Stimulated activated CD4-positive, alpha-beta T cell treated with anti-CD3 and anti-CD28 coated beads, Interleukin-15, amount 100 ng/mL, for 24 hours (primary cell): ENCODE measurements at regions not wholly inside any gene's neighbourhood (a gene's known extent, or its start where the extent isn't known, plus 50 kb on each side); places are given as distances from the start of the nearest gene placed in this dataset.

Source experiments
- DNase-seq: peaks from one replicate; pipeline ENCODE4 v3.0.0-alpha.2; 2020

DNA sequence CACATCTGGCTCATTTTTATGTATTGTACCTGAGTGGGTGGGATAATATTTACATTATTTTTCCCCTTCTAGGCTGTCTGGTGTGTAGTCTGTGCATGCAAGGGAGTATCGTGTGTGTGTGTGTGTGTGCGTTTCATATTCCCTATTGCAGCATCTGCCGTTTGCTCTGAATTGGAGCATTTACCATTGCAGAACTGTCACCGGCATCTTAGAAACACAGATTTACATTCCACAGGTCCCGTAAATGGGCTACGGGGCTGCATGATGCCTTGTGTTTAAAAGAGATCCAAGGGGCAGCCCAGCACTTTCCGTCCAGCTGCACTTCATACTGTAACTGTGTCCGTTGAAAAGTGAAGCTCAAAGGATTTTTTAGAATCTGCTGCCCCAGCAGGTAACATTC is 167.1 kb upstream of the KIAA1217 start:
- DNase-seq: no peak

DNA sequence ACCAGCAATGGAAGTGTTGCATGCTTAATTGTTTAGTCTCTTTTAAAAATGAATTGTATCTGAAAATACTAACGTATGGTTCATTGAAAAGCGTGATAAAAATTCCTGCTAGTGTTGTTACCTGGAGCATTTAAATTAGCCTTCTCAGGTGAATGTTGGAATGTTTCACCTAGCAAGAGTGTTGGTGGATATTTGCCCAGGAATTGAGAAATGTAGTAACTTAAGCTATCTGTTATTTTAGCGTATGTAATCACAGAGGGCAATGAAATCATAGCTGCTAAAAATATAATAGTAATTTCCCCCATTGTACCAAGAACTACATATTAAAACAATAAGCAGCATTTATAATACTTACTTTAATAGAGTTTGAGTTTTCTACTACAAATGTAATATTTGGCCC is 166.1 kb upstream of the KIAA1217 start:
- DNase-seq: no peak

GRCh38 chr10:24046060-24046459 is 162.9 kb upstream of the KIAA1217 start:
- no peak for DNase-seq

DNA sequence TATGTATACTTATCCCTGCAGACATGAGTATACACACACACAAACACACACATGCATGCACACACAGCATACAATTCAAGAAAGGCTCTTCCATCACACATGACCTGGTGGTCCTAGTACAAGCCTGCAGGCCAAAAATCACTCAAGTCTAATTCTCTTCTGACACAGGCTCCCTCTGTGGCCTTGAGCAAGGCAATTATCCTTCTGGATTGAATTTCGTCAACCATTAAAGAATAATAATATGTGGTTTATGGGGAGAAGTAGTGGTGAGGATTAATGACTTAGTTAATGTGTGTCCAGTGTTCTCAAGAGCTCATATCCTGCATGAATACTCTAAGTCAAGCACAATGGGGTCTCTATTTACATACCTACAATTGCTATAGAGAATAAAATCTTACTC is 161.8 kb upstream of the KIAA1217 start:
- no peak for DNase-seq

DNA sequence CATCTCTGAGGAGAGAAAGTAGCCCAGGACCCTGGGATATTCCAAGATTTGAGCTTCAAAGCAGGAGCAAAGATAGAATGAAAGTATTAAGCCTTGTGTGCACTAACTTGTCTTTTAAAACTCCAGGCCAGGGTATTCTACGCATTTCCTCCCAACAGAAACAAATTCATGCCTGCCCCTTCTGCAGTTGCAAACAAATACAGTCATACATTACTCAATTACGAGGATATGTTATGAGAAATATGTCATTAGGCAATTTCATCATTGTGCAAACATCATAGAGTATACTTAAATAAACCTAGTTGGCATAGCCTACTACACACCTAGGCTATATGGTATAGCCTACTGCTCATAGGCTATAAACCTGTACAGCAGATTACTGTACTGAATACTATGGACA is 154.5 kb upstream of the KIAA1217 start:
- no peak for DNase-seq

DNA sequence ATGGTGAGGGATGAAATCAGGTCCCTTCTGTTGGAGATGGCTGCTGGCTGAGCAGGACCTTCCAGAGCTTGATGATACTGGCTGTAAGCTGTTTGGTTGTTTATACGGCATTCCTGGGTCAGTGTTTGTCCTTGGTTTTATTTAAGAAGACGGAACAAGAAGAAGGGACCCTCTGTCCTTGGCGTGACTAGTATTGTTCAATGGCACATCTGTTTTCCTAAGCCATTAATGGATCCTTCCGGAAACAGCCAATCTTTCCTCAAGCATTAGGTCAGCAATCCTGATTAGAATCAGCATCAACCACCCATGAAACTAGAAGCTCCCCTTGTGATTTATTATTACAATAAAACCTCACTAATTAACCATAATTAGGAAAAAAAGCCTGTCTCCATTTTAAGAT is 128.7 kb upstream of the KIAA1217 start:
- no peak for DNase-seq

- no peak for DNase-seq
Observed at GRCh38 chr10:24086296-24087086, 122.4 kb upstream of the KIAA1217 start.

GRCh38 chr10:24091256-24091655 is 117.7 kb upstream of the KIAA1217 start:
- DNase-seq: no peak

- no peak for DNase-seq
Observed at GRCh38 chr10:24096281-24096680, 112.7 kb upstream of the KIAA1217 start.

DNA sequence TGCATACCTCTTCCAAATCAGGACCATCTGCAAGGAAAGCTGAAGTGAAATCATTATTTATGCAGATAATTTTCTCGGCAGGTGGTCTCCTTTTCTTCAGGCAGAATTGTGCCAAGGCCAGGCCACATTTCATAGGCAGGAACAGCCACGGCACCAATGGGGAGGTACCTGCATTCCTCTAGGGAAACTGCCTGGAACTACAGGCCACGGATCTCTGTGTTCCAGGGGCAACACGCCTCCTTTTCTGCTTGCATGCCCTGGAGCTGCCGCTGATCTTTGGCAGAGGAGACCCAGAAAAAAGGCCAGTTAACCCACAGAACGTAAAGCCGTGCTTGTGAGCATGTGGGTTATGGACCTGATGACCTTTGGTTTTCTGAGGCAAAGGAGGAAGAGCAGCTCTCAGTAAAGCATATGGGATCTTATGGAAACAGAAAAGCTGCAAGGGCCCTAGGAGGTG is 111.2 kb upstream of the KIAA1217 start:
- no peak for DNase-seq

DNA sequence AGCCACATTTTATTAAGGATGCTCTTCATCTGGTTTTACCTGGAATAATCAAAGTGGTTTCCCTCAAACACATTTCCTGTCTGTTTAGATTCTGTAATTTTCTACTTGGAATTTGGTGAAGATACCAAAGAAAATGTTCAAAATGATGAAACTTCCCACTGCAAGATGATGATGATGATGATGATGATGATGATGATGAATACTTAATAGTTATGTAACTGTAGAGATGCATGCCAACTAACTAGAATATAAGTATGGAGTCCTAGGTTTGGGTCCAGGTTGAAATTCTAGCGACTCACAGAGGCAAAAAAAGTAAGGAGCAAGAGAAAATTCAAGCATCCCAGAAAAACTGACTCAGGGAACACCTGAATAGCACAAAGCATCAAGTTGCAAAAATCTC is 104.0 kb upstream of the KIAA1217 start:
- no peak for DNase-seq

DNA sequence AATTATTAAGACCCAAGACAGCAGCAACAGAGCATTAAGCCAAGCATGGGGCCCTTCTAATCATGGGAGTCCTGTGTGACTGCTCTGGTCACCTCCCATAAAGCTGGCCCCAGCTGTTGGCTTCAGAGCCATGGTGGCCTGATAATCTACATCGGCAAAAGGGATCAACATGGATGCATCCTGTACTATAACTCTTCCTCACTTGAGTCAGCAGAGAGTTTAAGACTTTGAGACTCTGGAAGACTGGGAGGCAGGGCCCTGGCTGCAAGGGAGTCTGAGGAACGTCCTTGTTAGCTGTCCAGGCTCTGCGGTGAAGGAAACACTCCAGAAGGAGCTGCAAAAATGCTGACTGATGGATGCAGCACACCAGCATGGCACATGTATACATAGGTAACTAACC is 95.0 kb upstream of the KIAA1217 start:
- no peak for DNase-seq

DNA sequence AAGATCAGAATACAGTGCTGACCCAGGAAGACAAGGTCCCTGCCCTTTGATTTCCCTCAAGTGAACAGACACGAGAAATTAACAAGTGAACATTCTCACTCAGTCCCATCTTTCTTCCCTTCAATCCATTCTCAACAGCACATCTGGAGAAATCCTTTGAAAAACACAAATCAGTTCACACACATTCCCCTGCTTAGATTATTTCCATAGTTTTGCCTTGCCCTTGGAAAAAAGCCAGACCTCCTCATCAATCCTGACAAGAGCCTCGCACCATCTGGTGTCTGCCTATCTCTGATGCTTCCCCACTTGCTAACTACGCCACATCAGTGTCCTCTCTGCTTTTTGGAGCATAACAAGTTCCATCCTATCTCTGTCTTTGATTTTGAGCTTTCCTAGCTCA is 94.4 kb upstream of the KIAA1217 start:
- no peak for DNase-seq

DNA sequence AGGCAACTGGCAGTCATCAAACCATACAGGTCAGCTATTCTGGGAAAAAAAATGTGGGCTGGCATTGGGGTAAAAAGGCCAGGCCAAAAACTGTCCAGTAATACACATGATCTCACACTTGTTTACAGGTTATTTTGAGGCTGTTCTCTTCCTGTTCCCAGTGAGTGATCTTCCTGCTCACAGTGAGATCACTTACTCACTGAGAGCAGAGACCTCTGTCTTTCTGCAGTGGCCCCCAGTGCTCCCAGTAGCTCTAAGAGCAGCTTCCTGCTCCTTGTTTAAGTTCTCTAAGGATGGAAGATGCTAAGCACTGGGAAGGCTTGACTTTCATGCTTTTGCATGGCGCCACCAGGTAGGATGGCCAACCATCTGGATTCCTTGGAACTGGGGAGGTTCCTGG is 93.5 kb upstream of the KIAA1217 start:
- no peak for DNase-seq

DNA sequence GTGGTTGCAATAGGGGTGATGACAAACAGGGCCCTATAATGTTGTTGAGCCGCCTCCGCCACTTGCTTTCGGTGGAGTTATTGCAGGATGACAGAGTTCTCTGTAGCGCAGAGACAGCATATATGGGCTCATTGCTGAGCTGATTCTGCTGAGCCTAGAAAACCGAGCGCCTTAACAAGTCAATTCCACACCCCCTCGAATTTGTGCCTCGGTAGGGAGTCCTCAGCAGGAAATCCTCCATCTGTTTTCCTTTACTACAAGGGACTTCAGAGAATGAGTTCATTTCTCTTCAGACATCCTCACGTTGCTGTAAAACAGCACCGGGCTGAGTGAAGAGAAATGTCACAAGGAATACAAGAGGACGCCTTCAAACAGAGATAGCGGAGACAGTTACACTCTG is 90.7 kb upstream of the KIAA1217 start:
- no peak for DNase-seq

GRCh38 chr10:24119896-24120295 is 89.0 kb upstream of the KIAA1217 start:
- no peak for DNase-seq

DNA sequence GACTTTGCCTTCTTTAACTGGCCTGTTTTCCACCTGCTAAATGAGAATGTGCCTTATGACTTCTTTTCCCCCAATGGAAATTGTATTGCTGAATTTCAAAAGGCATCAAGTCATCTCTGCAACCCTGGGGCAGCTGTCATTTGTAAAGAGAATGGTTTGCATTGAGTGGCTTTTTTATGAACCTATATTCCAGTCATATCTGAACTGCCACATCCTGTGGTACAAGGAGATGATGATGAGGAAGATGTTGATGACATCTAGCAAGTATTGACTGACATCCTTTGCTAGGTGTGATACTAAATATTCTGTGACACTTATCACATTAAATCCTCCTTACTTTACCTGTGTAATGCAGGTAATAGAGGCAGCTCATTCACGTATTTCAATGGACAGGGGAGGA is 88.3 kb upstream of the KIAA1217 start:
- no peak for DNase-seq

DNA sequence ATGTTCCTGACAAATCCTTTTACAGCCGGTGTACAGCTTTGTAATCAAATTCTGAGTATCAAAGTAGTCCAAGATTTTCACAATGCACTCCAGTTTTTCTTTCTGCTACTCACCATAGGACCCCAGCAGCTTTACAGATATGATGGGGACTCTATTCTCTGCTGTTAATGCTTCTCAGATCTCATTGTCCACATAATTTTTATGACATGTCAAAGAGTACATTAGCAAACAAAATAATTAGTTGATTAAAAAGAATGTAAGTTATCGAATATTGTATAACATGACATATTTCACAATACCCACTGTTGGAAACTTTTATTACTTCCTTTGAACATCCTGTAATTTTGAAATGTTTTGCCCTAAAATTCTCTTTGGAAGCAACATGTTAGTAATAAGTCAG is 81.4 kb upstream of the KIAA1217 start:
- DNase-seq: no peak

- no peak for DNase-seq
Observed at GRCh38 chr10:24128066-24128730, 80.7 kb upstream of the KIAA1217 start.

DNA sequence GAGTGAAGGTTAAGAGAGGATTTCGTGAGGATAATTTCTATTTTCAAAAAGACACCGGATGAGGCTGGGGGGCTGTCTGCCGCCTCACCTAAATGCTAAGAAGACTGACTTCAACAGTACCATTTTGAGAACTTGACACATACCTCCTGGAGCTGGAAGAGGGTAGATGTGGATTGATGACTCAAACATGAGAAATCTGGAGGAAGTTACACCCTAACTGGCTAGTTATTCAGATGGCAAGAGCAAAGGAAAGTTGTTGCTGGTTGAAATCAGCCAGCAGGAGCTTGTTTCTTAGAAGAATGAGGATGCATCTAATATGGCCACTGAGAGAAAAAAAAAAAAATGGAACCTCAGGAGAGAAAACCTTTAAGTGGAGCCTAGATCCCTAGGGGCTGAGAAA is 76.2 kb upstream of the KIAA1217 start:
- no peak for DNase-seq

DNA sequence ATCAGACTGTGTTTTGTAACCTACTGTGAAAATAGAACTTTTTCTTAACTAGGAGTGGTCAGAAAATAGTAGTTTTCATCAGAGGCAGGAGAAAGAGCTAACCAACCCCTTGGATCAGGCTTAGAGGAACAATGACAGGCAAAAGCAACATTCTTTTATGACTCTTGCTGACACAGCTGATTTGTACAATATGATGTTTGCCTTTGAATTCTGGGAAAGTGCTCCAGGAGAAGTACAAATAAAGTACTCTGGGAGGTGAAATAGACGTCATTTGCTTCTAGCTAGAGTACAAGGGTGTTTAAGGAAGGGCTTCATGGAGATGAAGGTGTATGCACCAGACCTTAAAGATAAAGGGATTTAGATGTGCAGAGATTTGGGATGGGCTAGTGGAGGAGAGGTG is 75.1 kb upstream of the KIAA1217 start:
- DNase-seq: no peak

GRCh38 chr10:24136070-24136469 is 72.9 kb upstream of the KIAA1217 start:
- no peak for DNase-seq

GRCh38 chr10:24147321-24147720 is 61.6 kb upstream of the KIAA1217 start:
- DNase-seq: no peak

GRCh38 chr10:24149640-24150039 is 59.3 kb upstream of the KIAA1217 start:
- DNase-seq: no peak

GRCh38 chr10:24150853-24151252 is 58.1 kb upstream of the KIAA1217 start:
- DNase-seq: no peak
